Stimulated activated CD4-positive, alpha-beta T cell treated with anti-CD3 and anti-CD28 coated beads, Interleukin-2, amount 100 ng/mL, for 48 hours (primary cell): ENCODE measurements at regions not wholly inside any gene's neighbourhood (a gene's known extent, or its start where the extent isn't known, plus 50 kb on each side); places are given as distances from the start of the nearest gene placed in this dataset.

ENCODE experiments used
- DNase-seq, 2 donors: peaks; one replicate each; pipeline ENCODE4 v3.0.0-alpha.2; 2020

DNA sequence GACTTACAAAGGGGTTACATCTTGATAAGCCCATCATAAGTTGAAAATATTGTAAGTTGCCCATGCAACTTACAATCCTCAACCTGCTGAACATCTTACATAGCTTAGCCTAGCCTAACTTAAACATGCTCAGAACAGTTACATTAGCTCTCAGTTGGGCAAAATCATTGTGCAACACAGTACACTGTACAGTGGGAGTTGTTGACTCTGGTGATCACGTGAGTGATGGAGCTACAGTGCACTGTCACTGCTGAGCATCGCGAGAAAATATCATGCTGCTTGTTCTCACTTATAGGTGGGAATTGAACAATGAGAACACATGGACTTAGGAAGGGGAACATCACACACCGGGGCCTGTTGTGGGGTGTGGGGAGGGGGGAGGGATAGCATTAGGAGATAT lies 214.9 kb upstream of the ZMIZ1 start:
- no peak for DNase-seq

DNA sequence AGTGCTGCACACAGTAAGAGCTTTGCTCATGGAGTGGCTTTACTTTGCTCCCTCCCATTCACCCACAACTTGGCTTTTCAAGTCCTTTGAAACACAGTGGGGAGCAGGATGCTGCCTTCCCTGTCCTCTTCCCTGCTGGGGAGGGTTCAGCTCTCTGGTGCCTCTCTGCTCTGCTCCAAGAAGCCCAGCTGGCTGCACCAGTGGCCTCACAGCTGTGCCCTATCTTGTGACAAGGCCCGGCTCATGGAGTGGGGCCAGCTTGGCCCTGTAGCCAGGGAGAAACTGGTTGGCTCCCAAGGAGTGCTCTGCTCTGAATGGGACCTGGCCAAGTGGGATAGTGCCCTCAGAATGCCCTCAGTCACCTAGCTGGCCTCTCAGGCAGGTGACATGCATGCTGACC lies 212.3 kb upstream of the ZMIZ1 start:
- DNase-seq: no peak

DNA sequence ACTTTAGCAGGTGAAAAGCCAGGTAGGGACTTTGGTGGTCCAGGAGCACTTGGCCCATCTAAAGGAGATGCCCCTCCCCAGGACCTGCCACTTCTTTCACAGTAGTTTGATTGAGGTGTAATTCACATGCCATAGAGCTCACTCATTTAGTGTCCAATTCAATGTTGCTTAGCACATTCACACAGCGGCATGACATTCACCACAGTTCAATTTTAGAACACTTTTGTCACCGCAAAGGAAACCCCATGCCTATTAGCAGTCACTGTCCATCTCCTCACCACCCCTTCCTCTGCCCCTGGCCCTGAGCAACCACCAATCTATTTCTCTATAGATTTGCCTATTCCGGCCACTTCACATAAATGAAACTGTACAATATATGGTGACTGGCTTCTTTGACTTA lies 211.6 kb upstream of the ZMIZ1 start:
- DNase-seq: no peak

DNA sequence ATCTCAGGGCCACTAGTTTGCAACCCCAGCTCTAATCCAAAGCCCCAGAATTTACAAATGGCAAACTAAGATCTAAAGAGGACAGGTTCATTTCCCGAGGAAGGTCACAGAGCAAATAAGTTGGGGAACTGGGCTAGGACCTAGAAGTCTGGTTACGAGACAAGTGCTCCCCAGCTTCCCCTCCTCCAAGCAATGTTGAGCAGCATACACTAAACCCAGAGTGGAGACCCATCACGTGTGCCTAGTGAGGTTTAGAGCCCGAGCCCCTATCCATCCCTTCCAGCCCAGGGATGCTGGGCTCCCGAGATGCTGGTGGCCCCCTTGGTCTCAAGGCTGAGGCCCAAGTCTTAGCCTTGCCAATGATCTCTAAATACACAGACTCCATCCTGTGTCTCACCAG lies 209.5 kb upstream of the ZMIZ1 start:
- no peak for DNase-seq

DNA sequence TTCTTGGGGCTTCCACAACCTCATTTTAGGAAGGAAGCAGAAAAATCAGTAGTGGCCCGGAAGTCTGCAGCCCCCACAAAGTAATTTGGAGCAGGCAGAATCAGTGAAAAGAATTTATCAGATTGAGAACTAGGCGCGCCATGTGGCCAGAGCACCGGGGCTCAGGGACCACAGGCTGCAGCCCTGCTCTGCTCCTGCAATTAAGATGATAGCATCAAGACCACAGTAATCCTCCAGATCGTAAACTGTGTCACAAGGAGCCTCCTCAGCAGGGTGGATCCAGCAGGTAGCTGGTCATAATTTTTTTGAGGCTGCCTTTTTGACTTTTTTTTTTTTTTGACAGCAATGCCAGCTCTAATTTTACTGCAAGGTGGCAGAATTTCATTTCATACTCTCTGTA lies 209.0 kb upstream of the ZMIZ1 start:
- DNase-seq: no peak

DNA sequence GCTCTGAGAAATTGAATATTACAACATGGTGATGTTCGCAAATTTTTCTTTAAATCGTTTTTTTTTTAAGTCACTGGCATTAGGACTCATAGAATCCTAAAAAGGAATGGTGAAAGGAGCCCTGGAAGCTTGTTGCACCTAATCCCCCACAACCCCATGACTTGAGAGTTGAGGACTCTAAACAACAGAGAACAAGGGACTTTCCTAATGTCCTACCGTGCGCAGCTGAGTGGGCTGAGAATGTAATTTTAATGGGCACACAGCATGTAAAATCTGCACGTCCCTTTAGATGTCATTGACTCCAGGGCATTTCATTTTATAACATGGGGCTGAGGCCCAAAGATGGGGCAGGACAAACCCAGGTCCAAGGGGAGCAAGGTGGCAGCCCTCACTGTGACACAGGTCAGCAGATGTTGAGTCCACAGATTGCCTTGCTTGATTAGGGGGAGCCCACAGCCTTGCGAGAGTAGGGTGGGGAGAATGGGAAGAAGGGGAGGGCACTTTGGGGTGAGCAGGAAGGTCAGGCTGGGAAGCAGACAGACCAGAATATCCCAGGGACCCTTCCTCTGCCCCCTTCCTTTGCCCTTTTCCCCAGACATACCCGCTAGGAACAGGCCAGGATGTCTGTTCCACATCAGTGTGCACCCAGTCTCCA lies 208.4 kb upstream of the ZMIZ1 start:
- DNase-seq: no peak

DNA sequence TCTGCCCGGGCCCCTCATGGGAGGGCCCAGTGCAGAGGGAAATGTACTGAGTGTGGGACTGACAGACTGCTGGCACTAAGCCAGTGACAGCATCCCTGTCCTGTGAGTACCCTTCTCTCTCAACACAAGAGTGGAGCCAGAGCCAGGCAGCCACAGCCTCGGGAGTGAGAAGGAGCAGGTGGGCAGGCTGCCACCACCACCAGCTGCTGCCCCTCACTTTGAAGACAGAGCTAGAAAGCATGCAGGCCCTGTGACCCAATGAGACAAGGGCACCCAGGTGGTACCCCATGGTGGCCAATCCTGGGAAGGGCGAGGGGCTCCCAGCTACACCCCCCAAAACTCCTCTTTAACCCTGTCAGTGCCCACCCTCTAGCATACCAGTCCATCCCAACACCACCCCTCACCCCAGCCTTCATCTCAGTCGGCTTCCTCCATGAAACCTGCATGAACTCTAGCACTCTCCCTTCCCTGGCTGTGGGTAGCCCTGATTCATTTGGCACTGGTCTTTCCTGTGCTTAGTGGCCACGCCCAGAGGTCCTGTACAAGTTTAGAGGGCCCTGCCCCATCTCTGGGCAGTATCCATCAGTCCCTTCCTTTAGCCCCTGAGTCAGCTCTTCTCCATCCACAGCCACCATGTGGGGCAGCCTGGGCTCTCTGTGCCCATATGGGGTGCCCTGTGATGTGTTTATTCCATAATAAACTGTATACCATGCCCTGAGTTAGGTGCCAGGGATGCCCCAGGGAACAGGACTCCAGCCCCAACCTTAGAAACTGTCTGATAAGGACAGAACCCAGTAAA lies 207.0 kb upstream of the ZMIZ1 start:
- DNase-seq: no peak

DNA sequence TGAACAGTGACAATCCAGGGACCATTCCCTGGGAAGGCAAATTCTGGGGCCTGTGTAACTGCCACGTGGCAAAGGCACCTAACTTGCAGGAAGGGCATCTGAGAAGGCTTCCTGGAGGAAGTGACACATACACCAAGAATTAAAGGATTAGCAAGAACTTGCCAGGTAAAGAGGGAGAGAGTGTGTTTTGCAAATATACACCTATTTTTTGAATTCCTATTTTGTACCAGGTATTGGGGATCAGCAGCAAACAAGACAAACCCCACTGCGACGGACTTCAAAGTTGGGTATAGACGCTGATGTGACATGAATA lies 206.5 kb upstream of the ZMIZ1 start:
- no peak for DNase-seq

DNA sequence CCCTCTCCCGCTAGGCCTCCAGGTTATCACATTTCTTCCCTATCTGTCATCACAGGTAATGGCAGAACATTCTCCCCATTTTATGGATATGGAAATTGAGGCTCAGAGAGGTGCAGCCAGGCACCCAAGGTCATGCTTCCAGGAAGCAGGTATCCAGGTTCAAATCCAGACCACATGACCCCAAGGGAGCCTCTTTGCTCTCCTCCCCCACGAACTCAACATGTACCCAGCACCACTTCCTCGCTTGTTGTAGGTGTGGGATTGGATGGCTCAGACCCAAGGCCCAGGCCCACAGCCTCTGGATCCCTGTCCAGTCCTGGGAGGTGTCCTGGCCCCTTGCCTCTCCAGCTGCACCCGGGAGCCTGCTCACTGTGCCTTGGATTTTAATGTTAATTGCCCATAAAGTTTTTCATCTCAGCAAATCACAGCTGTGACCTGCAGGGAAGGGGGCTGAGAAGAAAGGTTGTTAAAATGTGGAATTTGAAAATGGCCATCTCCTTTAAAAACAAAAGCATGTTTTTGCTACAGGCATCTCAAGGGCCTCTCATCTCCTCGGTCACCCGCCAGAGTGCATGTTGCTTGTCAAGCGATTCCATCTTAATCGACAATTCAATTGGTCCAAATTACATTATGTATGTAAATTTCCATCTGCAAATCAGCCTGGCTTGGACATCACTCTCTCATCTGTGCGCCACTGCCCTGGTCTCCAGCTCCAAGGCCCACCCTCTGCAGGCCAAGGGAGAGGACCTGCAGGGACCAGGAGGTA lies 205.4 kb upstream of the ZMIZ1 start:
- DNase-seq: no peak

DNA sequence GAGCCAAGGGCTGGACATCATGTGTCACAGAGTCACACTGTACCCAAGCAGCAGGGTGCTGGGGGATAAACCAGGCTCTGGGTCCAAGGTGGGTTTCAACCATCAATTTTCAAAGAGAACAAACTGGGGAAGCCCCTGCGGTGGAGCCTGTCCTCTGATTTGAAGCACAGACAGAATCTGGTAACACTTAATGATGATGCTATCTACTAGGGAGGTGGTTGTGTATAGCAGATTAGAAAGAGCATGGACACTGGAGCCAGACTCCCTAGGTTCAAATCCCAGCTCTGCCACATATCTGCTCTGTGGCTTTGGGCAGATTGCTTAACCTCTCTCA lies 204.9 kb upstream of the ZMIZ1 start:
- DNase-seq: no peak

DNA sequence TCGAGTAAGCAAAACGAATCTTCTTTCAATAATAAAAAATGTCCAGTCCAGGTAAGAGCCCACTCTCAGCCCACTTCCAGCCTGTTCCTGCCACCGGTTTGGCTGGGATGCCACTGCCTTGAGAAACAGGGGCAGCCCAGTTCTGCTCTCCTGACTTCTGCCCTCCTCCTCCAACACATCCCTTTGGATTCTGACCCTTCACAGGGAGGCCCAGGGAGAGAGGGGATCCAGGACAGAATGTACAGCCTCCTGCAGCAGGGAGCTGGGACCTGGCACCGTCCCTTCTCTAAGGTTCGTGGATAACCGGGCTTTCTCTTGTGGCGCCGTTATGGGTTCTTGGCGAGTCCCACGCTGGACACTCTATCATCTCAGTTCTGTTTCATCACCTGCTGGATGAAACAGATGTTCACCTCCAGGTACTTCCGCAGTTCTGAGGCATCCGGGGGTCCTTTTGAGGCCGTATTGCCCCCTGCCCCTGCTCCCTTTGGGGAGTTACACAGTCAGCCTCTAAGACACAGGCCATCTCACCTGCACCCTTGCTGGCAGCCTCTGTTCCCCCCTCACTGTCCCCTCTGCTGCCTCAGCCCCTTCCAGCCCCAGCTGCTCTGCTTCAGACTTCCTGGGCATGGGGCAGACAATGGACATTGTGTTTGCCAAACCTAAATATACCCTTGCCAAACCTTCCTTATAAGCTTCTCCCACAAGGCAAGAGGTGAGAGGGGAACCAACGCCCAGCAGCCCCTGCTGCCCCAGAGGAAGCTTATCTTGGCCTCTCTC lies 203.8 kb upstream of the ZMIZ1 start:
- DNase-seq: no peak

DNA sequence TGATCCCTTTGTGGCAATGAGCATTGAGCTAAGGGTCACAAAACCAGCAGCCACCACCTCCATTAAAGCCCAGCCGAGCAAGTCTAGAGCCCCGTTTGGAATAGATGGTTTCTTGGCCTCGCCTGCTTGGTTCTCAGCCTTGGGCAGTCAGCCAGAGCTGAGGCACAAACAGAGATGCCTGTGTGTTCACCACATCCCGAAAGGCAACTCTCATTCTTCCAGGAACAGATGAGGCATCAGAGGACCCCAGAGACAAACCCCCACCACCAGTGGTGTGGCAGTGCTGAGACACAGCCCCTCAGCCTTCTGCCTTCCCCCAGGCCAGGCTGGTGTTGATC lies 203.3 kb upstream of the ZMIZ1 start:
- DNase-seq: no peak

DNA sequence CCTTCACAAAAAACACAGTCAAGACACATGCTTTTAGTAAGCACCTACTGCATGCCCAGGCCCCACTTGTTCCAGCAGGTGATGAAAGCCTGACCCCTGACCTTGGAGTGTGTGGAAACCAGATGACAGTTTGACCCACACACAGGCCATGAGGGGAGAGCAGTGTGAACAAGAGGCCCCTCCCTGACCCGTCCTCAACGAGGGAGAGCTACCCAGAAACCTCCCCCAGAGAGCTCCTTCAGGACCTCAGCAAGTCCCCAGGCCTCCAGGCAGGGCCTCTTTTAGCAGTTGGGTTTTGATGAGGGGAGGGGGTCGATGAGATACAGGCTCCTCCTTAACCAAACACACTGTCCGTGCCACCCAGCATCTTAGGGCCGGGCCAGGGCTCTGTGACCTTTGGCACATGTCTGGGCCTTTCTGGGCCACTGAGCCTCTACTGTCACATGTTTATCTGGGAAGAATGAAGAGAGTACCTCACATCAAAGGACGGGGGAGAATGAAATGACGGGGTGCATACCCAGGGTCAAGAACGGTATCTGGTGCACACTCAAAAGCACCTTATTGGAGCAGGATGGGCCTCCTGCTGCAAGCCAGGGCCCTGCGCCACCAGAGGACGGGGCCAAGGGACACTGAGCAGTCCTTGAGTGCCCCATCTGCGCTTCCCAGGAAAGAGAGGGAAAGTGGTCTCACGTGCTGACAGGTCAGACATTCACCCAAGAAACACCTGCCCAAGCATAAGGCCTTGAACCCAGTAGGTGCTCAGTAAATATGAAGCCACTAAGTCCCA lies 202.6 kb upstream of the ZMIZ1 start:
- DNase-seq: no peak

DNA sequence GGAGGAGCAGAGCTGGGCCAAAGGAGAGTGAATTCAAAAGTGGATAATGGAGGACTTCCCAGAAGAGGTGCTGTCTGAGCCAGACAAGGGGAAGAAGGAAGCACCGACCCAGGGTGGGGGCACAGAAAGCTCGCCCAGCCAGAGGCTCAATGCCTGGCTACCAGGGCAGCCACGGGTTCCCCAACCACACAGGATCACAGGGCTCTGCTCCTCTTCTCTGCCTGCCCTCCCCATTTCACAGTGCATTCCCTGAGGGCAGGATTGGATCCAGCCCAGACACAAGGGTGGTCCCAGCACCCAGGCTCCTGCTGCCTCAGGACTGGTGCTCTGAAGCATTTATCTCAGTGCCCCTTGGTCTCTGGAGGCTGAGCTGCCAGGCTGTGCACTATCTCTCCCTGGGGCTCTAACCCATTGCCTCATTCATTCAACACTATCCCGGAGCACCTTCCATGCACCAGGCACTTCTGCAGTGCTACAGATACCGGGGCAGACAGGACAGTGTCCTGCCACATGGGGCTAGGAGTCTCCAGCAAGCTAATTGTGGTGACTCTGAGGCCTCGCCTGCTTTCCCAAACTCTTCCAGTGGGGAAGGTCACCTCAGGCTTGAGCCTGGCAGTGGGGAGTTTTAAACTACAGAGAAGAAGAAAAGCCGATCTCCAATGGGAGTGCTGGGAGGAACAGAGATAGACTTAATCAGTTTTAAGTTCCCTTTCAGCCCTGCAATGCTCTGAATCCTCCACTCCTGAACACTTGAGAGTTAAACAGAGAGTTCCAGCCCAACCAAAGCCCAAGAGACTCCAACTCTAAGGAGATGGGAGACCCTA lies 201.8 kb upstream of the ZMIZ1 start:
- DNase-seq: no peak

DNA sequence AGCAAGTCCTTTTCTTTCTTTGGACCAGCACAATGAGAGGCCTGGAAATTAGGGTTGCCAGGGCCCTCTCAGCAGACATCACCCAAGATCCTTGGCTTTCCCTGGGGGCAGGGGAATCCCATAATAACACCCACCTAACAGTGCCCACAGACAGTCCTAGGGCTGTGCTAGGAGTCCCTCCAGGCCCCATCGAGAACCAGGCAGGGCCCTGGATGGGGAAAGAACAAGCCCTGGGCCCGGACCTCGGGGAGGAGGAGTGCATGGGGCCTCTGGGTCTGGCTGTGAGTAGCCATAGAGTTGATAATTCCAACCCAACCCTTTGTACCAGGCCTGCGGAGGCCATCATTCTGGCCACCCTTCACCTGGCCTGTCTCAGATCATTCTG lies 201.2 kb upstream of the ZMIZ1 start:
- DNase-seq: no peak

DNA sequence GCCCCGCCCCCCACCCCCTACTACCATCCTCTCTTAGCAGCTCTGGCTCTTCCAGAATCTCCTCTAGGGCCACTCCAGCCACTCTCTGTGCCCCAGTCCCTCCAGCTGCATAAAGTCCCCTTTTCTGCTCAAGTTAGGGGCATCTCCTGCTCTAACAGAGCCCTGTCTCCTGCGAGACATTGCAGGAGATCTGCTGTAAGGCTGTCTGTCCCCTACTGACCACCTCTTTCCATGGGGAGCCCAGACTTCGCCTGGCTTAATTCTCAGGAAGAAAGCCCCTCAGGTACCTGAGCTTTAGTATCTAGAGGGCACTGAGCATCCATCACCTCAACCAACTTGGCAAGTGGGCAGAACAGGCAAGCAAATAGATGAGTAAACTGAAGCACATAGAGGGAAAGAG lies 200.7 kb upstream of the ZMIZ1 start:
- DNase-seq: no peak

DNA sequence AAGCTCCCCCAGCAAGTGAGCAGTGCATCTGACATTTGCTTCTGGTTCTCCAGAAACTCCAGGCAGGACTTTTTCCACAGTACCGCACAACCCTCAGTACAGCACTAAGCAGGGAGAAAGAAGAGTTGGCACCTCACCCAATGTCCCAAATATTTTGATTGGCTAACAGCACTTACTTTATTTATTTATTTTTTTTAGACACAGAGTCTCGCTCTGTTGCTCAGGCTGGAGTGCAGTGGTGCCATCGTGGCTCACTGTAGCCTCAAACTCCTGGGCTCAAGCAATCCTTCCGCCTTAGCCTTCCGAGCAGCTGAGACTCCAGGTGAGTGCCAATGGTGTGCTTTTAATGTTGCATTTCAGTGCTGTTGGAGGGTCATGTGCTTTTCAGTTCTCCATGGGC lies 200.3 kb upstream of the ZMIZ1 start:
- DNase-seq: no peak

DNA sequence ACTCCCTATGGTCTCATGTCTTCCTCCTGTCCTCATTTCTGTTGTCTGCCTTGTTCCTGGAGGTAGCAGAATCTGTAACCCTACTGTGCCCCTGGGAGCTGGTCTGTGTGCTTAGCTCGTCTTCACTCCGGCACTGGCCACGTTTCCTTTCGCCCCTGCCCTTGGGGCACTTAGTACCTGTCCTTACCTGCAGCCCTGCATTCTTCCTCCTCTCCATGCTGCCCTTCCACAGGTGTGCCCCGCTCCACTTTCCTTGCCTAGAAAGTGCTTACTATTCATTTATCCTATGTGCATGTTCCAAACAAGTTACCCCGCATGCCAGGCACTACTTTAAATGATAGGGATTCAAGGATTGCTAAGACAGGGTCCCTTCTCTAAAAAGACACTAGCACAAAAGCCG lies 199.9 kb upstream of the ZMIZ1 start:
- no peak for DNase-seq

DNA sequence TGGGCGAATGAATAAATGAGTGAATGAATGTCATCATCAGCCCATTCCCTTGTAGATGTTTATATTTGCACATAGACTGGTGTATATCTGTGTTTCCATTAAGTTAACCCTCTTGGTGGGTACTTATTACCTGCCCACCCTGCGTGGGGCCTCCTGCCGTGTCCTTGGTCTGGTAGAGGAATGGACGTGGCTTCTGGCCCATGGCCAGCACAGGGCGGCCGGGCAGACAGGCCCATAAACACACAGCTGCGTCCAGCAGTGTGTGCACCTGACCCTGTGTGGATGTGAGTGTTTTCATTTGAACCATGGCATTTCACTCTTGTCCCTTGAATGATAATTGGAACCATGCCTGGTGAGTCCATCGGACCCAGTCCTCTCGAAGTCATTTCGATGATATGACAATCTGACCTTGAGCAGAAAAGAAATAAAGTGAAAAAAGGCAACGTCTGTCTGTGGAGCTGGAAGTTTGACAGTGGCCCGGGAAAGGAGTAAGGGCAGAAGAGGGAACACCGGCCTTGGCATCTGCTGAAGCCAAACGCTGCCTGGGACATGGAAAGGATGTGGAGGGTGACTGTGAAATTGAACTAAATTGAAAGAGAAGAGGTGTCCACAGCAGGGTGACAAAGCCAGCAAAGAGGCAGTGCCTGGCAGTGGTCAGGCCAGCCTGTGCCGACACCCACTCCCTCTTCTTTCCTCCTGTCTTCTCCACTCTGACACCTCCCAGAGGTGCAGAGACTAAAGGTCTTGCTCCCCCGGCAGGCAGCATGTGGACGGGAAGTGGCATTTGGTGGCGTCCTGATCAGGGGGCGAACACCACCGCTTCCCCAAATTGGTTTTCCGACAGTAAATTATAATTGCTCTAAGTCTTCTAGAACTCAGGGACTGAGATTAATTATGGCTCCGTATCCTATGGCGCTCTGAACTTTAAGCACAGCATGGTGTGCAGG lies 199.0 kb upstream of the ZMIZ1 start:
- DNase-seq: no peak

DNA sequence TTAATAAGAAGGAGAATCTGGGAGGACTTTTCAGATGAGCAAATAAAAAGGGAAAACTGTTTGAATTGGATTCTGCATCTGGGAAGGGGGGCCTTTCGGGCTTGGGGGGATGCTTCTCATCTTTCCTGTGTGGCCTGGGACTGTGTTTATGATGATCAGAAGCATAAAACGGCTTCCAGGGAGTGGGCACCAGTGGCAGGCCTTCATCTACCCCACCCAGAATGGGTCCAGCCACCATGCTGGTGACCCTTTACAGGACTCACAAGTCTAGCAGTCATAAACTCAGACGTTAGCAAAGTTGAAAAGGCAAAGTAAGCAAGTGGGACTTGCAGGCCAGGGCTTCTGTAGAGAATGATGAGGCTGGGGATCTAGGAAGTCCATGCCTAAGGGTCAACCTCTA lies 198.3 kb upstream of the ZMIZ1 start:
- no peak for DNase-seq

DNA sequence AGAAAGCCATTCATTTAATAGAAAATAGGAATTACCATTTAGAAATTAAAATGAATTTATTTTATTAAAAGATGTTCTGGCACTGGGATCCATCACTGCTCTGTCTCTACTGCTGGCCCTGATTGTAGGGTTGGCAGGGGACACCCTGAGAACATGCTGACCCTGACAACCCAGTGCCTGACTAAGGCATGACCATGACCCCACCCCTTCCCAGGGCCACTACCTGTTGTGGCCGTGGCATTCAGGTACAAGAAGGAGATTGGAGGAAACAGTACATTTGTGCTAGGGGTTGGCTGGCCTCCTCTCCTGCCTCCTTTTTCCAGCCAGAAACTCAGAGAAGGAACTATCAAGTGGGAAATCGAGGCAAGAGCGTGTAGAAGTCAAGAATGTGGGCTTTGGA lies 197.0 kb upstream of the ZMIZ1 start:
- no peak for DNase-seq
